ENCODE measurements at regions not wholly inside any gene's neighbourhood (a gene's known extent, or its start where the extent isn't known, plus 50 kb on each side); places are given as distances from the start of the nearest gene placed in this dataset.

DNA sequence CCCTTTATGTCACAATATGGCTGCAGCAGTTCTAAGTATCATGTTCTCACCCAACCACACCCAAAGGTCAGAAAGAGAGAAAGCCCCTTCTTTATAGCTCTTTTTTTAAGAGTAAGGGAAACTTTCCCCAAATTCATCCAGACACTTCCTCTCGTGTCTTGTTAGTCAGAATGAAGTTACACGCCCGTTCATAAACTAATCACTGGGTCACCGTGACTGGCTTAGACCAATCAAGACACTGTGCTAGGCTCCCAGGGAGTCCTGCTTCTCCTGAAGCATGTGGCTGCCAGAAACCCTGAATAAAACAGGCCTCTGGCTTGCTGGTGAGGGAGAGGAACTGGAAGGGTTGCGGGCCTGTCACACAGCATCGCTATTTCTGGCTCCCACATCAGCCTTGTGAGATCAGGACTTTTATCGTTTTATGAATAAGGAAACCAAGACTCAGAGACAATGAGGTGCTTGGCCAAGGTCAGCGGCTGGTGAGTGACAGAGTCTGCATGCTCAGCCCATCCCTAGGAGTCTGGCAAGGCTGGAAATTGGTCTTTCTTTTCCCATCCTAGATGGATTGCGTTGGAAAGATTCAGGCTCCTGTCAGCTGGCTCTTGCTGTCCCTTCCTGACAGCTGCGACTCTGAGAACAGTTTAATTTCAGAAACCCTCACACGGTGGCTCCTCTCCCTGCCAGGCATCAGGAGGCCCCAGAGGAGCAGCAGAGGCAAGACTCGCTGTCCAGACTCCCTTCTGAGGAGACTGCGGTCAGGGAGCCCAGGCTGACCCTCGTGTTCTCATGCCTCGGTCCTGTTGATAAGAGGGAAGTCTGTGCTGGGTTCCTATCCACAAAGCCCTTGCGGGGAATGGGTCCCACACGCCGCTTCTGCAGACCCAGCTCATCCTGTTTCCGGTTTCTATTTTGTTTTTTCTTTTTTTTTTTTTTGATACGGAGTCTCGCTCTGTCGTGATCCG lies 104.5 kb upstream of the TAF1B start:
- DNase-seq = peak; percentile 72 to 90 (median 78)

DNA sequence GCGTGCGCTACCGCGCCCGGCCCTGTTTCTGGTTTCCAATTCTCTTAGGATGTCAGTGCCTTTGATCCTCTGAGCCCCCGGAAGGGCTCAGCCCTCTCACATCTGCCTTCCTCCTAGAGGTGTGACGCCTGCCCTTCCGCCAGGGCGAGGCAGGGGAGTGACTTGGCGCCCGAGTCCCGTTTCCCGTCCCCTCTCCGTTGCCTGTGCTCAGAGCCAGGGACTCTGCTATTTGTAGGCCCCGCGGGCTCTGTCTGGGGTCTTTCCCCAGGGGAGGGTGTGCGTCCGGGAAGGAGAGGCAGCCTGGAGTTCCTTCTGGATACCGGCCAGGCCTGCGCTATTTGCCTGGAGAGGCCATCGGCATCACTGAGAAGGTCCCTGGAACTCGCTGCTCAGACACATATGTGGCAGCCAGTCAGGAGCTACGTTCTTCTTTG lies 103.7 kb upstream of the TAF1B start:
- peak in 1 of 4 experiments; percentile 26 for DNase-seq

DNA sequence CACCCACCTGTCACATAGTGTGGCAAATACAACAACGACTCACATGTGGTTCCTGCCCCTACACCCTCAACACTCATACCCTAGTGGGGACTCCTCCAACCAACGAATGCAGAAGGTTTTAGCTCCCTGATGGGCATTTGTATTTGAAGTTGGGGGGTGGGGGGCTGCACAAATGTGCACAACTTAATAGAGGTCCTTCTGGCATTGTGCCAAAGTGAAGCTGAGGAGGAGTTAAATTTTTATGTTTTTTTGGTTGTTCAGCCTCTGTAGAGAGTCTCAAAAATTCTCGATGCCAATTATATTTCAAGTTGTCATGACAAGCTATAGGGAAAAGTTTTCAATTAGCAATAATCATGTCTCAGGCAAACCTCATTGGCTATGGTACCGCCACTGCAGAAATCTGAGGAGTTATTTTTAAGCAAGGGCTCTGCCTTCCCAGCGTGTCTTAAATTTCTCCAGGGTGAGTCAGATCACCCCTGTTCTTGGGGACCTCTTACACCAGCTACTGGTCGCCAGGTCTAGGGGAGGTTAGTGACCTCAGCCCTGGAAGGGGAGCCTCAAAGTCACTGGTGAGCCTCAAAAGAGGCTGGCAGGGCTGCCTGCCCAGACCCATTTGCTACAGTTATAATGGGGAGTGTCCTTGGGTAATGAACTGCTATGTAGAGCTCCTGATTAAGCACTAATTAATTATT lies 102.7 kb upstream of the TAF1B start:
- no peak for DNase-seq

DNA sequence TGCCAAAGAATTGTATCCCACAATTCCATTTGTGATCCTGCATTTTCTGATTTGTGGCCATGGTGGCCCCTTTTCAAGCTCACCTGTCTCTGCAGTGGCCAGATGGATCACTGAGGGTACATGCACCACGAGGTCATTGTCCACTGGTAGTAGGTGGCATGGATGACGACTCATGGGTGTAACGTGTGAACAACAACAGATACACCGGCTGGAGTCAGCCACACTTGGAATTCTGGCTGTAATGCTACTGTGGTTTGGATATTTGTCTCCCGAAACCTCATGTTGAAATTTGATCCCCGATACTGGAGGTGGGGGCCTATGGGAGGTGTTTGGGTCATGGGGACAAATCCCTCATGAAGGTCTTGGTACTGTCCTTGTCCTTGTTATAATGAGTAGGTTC lies 102.2 kb upstream of the TAF1B start:
- no peak for DNase-seq

DNA sequence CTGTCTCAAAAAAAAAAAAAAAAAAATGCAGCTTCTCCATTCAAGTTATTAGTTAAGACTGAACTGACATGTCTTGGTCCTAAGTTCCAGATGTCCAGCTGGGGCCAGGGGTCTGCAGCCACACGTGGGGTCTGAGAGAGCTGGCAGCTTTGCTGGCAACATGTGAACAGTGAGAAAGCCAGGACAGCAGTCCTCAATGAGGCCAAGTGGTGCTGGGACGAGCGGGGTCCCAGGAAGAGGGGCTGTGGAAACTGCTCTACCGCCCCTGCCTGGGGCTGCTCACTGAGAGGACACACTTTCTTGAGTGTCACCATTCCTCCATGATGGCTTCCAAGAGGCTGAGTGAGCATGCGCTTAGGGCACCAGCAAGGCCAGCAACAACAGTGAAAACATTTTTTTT lies 100.7 kb upstream of the TAF1B start:
- DNase-seq = no peak

DNA sequence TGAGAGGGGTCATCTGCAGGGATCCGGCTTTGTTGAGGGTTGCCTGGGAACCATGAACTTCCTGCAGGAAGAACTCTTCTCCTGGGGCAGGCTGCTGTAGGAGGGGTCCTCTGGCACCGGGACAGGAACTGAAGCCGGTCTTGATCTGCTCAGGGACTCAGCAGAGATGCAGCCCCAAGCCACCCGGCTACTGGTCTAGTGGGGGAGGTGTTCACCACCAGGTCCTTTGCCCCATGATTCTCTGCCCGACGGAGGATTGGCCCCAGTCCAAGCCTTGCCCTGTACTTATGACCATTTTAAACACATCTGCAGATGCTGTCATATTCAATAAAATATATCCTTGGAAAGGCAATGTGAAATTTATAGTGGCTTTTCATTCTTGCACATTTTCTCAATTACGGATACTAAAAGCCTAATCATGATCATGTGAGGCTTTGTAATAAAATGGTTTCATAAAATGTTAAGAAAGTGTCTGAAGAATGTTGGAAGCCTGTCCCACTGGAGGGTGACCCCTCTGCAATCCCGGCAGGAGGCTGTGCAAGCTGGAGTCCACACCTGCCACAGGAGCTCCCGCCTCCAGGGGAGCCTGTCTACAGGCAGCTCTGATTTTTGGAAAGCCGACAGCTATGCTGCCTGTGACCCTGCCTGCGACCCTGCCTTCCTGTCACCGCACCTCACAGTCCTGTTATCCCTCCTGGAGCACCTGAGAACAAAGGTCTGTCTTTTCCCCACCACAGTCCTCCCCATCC lies 98.8 kb upstream of the TAF1B start:
- DNase-seq = no peak

DNA sequence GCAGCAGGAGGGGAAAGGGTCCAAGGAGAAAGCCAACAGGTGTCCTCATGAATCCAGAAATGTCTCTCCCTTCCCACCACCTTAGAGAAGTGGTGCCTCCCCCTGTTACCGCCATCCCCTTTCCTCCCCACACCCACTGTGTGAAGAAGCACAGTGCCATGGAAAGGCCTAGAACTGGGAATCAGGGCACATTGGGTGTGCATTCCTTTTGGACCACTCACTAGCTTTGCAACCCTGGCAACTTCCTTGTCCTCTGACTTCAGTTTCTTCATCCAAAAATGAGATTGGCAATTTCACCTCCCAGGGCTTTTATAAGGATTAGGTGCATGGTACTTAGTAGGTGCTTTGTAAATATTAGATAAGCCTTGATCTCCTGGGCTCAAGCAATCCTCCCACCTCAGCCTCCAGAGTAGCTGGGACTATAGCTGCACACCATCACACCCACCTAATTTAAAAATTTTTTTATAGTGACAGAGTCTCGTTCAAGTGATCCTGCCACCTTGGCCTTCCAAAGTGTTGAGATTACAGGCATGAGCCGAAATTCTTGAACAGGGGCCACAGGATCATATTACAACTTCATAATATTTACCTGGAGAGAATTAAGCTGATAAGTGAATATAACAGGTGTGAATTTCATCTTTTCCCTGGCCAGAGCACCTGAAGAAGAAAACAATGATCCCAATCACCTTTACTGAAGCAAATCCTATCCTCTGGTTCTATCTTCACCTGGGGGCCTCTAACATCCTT lies 97.9 kb upstream of the TAF1B start:
- DNase-seq = no peak

DNA sequence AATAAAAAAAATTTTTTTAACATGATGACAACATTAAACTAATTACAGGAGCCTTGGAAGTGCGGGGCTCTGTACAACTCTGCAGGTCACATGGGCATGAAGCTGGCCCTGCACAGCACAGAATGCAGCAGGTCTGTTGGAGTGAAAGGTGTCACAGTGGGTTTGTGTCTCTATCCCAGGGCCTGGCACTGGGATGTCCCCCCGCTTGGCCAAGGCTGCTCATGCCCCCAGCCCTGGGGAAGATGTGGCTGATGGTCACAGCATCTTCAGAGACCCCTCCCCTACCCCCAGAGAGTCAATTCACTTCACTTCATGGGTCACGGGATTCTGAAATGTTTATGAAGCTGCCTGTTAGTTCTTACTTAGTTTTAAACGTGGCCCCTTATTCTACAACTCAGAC lies 95.9 kb upstream of the TAF1B start:
- DNase-seq = no peak

DNA sequence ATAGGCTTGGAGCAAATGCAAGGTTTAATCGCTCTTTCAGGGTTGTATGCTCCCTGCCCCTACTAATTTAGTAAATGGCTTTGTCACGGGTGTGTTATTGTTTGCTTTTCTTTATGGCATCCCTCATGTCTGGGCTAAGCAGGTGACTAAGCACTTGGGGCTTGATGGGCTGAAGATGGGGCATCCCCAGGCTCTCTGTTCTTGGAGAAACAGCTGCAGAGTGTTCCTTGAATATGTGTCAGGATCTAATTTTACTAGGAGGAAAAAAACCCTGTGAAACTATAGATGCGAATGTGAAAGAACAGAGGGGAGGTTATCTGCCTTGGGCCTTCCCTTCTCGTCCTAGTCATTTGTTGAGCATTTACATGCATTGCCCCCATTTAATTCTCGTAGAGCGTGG lies 94.7 kb upstream of the TAF1B start:
- no peak for DNase-seq

DNA sequence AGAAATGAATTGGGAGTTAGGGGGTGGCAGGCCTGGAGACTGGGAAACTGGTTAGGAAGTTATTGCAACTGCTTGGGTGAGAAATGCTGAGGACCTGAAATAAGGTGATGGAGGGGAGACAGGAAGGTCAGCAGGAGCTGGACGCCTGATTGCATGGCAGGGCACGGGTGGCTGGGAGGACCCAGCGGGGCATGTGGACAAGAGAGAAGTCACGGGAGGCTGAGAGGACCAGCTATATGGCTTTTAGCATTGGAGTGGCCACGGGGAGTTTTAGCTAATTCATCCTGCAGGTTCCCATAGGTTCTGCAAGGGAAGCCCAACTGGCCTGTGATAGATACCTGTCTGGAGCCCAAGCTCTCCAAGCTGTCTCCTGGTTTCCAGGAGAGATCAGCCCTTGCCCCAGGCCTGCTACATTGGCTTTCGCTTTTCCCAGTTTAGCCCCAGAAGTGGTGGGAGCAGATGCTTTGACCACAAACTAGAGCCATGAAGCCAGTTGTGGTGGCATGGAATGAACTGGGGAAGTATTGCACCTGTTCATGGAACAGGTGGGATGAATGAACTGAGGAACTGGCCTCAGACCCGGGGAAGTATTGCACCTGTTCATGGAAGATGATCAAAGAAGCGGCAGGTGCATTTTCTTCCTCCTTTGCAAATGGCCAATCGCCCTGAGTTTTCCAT lies 93.6 kb upstream of the TAF1B start:
- DNase-seq = no peak

DNA sequence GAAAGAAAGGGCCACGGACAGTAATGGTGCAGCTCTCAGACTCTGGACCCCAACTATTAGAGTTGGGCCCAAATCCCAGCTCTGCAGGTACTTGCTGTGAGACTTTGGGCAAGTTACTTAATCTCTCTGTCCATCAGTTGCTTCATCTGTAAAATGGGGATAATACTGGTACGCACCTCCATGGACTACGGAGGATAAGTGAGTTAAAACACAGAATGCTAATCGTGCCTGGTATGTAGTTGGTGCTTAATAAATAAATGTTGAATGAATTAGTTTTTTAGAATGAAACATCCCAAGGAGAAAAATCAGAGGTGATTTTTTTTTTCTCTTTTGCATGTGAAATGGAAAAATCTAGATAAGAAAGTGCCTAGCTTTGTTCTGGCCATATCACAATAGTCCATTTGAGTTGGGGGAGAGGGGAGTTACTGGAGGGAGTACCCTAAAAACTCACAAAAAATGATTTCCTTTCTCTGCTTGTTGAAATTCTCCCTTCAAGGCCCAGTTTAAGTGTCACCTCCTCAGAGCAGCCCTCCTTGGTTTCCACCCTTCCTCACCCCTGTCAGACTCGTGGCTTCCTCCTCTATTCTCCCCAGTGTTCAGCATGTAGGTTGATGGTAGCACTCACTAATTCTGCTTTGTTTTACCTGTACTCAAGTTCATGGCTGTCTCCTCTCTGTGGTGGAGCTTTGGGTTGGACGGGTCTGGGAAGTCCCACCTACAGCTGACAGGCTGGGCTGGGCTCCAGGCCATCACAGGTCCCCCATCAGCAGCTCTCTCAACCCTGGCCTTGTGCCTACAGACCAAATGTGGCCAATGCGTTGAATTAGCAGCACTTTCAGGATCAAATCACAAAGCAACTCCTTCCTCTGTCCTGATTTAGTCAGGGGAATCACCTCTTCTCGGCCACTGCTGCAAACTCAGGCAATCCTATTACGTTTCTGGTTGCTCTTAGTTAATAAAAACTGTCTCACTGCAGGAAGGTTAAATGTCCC lies 92.8 kb upstream of the TAF1B start:
- DNase-seq = no peak

DNA sequence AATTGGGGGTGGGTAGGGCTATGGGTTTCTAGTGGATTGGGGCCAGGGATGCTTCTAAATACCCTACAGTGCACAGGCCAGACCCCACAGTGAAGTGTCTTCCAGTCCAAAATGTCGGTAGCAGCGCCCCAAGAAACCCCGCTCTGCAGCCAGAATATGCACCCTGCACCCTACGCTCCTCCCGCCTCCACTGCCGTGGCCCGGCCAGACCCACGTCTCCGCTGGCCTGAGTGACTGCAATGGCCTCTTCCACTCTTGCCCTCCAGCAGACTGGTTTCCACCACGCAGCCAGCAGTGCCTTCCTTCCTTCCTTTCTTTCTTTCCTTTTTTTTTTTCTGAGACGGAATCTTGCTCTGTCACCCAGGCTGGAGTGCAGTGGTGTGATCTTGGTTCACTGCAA lies 91.4 kb upstream of the TAF1B start:
- DNase-seq = no peak

DNA sequence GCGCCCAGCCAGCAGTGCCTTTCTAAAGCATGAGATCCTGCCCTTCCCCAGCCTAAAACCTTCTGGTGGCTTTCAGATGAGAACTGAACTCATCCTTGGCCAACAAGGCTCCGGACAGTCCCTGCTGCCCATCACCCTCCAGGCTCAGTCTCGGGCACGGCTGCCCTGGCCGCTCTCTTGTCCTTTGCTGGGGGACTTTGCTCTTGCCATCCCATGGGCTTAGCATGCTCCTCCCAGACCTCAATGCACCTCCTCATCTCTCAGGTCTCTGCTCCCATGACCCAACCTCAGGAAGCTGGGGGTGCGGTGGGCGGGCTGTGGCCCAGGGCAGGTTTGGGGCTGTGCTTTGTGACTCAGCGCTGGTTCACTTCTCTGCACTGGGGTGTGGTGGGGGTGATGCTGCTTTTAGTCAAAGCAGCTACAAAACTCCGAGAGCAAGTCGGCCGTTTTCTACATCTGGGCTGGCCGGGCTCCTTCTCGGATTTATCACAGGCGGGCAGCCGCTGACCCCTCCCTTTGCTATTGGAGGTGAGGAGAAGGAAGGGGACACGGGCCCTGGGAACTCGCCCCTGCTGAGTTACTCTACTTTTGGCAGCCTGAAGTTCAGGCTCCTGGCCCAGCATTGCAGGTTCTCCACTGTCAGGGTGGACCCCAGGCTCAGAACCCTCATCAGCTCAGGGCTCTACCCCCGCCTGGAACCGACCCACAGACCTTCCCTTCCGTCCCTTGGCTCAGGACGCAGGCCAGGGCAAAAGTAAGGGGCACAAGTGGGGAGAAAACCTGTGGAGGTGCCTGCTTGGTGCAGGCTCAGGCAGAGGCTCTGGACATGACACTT lies 90.6 kb upstream of the TAF1B start:
- DNase-seq = peak; percentile 85 to 92 (median 88)

DNA sequence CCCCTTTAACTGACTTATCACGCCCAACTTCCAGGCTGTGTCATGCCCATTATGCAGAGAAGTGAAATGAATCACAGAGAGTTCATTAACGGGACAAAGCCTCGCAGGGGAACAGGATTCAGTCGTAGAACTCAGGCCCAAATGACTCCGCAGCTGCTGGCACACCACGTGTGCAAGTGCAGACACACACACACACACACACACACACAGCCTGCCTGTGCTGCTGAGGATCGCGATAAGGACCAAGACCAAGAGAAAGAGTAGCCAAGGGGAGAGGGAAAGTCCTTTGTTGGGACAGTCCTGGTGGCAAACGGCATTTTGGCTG lies 90.0 kb upstream of the TAF1B start:
- peak; percentile 91 to 97 (median 94) for DNase-seq

DNA sequence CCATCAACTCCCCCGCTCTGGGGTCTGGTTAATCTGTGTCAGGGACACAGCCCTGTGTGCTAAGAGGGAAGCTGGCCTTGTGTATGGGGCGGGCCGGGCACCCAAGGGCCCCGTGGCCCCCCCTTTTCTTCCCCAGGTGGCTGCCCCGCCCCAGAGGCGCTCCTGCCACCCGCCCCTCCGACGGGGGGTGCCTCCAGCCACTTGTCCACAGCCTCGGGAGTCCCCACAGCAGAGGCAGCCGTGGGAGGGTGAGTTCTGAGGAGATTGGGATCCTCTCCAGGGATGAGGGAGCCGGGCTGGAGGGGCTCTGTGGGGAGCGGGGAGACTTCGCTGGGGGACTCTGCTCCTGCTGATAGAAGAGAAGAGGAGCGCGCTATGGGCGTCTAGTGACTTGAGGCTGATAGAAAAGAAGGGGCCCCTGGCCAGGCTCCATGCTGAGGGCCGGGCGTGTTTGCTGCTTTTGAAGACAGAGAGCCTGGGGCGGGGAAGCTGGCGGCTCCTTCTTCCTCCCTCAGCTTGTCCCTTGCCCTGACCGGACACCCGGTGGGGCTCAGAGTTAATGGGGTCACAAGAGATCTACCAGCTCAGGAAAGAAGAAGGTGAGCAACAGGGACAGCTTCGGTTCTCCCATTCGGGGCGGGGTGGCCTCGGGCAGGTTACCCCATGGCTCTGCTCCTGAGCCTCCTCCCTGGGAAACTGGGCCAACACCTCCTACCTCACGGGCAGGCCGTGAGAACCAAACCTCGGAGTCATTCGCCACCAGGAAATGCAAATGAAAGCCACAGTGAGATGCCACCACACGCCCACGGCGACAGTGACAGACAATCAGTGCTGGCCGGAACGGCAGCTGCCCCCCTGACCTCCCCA lies 89.4 kb upstream of the TAF1B start:
- peak; percentile 23 to 50 (median 38) for DNase-seq

DNA sequence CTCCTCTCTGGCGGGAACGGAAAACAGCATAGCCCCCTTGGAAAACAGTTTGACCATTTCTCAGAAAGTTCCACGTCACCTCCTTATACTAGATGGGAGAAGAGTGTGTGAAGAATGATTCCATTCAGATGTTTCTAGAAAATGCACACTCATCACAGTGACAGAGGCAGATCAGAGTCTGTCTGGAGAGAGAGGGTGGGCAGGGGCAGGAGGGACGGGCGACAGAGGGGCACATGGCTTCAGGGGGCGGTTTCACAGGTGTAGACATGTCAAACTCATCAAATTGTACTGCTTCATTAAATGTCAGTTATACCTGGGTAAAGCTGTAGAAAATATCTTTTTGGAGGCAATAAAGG lies 88.8 kb upstream of the TAF1B start:
- DNase-seq = no peak

DNA sequence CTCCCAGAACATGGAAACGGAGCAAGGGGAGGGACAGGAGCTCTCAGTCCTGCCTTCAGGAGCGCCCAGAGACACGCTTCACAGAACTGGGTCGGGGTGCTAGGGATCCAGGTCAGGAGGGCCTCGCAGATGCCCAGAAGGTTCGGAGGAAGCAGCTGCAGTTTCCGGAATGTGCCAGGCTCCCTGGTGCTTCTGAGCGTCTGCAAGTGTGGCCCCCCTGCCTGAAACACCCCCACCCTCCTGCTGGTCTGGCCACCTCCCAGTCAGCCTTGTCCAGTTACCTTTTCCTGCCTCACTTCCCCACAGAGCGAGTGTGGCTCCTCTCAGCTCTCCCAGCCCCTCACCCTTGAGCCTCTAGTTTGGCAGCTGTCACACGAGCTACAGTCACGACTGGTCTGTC lies 88.3 kb upstream of the TAF1B start:
- DNase-seq = no peak

DNA sequence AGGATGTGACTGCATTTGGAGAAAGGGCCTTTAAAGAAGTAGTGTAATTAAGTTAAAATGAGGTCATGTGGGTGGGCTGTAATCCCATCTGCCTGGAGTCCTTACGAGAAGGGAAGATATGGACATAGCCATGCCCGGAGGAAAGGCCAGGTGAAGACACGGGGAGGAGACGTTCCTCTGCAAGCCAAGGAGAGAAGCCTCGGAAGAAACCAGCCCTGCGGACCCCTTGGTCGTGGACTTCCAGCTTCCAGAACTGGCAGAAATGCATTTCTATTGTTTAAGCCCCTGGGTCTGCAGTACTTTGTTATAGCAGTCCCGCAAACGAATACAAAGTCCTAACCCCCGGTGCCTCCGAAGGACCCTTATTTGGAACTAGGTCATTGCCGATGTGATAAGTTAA lies 87.6 kb upstream of the TAF1B start:
- no peak for DNase-seq
